Panc1 (cell line): ENCODE measurements at regions not wholly inside any gene's neighbourhood (a gene's known extent, or its start where the extent isn't known, plus 50 kb on each side); places are given as distances from the start of the nearest gene placed in this dataset.

Source experiments
- POLR2AphosphoS5 ChIP-seq: IDR thresholded peaks from 2 replicates; pipeline ENCODE4 v1.6.1; 2012; ENCODE audit warnings: mild to moderate bottlenecking, low read depth, low read length, moderate library complexity
- TF ChIP-seq, protein P1 (sequence below): fragments of 450-650 bp; IDR thresholded peaks from 2 replicates; pipeline ENCODE4 v1.5.1; 2017; ENCODE audit warnings: mild to moderate bottlenecking
- TF ChIP-seq, protein P2 (sequence below), 2 experiments: IDR thresholded peaks; 2 replicates each; pipeline ENCODE4 v1.6.1; 2011 to 2012; ENCODE audit warnings: low read depth in 2 of 2, control low read depth in 1 of 2, low read length in 1 of 2, mild to moderate bottlenecking in 1 of 2, moderate library complexity in 1 of 2; ENCODE audit not compliant: insufficient read depth in 1 of 2

DNA sequence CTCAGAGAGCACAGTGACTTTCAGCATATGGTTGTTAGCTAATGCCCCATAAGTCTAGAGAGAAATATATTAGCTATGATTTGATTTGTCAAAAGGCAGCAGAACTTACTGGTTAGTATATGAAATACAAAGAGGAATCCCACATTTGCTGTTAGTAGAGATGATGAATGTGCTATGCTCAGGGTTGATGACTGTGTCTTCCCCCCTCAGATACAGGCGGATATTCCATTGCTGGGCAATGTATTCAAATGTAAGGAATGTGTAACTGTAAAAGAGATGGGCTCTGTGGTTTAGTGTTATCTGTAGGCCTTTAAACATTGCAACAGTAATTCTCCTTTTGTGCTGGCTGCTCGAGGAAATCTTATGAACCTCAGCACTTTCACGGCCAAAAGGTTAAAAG is 528.9 kb upstream of the ARX start:
- TF ChIP-seq, protein P1, sequence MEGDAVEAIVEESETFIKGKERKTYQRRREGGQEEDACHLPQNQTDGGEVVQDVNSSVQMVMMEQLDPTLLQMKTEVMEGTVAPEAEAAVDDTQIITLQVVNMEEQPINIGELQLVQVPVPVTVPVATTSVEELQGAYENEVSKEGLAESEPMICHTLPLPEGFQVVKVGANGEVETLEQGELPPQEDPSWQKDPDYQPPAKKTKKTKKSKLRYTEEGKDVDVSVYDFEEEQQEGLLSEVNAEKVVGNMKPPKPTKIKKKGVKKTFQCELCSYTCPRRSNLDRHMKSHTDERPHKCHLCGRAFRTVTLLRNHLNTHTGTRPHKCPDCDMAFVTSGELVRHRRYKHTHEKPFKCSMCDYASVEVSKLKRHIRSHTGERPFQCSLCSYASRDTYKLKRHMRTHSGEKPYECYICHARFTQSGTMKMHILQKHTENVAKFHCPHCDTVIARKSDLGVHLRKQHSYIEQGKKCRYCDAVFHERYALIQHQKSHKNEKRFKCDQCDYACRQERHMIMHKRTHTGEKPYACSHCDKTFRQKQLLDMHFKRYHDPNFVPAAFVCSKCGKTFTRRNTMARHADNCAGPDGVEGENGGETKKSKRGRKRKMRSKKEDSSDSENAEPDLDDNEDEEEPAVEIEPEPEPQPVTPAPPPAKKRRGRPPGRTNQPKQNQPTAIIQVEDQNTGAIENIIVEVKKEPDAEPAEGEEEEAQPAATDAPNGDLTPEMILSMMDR = no peak
- TF ChIP-seq POLR2AphosphoS5 = no peak
- TF ChIP-seq, protein P2, sequence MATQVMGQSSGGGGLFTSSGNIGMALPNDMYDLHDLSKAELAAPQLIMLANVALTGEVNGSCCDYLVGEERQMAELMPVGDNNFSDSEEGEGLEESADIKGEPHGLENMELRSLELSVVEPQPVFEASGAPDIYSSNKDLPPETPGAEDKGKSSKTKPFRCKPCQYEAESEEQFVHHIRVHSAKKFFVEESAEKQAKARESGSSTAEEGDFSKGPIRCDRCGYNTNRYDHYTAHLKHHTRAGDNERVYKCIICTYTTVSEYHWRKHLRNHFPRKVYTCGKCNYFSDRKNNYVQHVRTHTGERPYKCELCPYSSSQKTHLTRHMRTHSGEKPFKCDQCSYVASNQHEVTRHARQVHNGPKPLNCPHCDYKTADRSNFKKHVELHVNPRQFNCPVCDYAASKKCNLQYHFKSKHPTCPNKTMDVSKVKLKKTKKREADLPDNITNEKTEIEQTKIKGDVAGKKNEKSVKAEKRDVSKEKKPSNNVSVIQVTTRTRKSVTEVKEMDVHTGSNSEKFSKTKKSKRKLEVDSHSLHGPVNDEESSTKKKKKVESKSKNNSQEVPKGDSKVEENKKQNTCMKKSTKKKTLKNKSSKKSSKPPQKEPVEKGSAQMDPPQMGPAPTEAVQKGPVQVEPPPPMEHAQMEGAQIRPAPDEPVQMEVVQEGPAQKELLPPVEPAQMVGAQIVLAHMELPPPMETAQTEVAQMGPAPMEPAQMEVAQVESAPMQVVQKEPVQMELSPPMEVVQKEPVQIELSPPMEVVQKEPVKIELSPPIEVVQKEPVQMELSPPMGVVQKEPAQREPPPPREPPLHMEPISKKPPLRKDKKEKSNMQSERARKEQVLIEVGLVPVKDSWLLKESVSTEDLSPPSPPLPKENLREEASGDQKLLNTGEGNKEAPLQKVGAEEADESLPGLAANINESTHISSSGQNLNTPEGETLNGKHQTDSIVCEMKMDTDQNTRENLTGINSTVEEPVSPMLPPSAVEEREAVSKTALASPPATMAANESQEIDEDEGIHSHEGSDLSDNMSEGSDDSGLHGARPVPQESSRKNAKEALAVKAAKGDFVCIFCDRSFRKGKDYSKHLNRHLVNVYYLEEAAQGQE (IDR thresholded peaks at IDR 0.05; ENCODE audit: insufficient read depth in 1 of 2, low read depth in 2 of 2, low read length in 1 of 2) = no peak
